HG03469 (cell line): ENCODE measurements at regions not wholly inside any gene's neighbourhood (a gene's known extent, or its start where the extent isn't known, plus 50 kb on each side); places are given as distances from the start of the nearest gene placed in this dataset.

ENCODE experiments used
- ATAC-seq: cut with Tn5 transposase; IDR thresholded peaks from one replicate; pipeline ENCODE4 v1.9.1; 2021; ENCODE audit warnings: mild to moderate bottlenecking, moderate library complexity, moderate number of reproducible peaks; ENCODE audit not compliant: unreplicated experiment

GRCh38 chr15:62532367-62532766 lies 367.3 kb upstream of the C2CD4B start:
- ATAC-seq = no peak

- ATAC-seq = no peak
Observed at GRCh38 chr15:62533687-62534086, 368.6 kb upstream of the C2CD4B start.

GRCh38 chr15:62534996-62535395 lies 369.9 kb upstream of the C2CD4B start:
- ATAC-seq = no peak

GRCh38 chr15:62539236-62539635 lies 374.2 kb upstream of the C2CD4B start:
- ATAC-seq = no peak

- ATAC-seq = no peak
Observed at GRCh38 chr15:62541250-62541649, 376.2 kb upstream of the C2CD4B start.

- no peak for ATAC-seq
Observed at GRCh38 chr15:62541846-62542245, 376.8 kb upstream of the C2CD4B start.

- ATAC-seq = no peak
Observed at GRCh38 chr15:62544446-62544845, 379.4 kb upstream of the C2CD4B start.

- no peak for ATAC-seq
Observed at GRCh38 chr15:62545467-62546227, 380.6 kb upstream of the C2CD4B start.

- no peak for ATAC-seq
Observed at GRCh38 chr15:62546628-62547027, 381.5 kb upstream of the C2CD4B start.

- no peak for ATAC-seq
Observed at GRCh38 chr15:62547584-62547983, 382.5 kb upstream of the C2CD4B start.

GRCh38 chr15:62549345-62549970 lies 384.4 kb upstream of the C2CD4B start:
- ATAC-seq = no peak

- ATAC-seq = no peak
Observed at GRCh38 chr15:62550106-62550505, 385.0 kb upstream of the C2CD4B start.

GRCh38 chr15:62552444-62552843 lies 387.4 kb upstream of the C2CD4B start:
- ATAC-seq = no peak

- no peak for ATAC-seq
Observed at GRCh38 chr15:62553911-62554563, 389.0 kb upstream of the C2CD4B start.

- no peak for ATAC-seq
Observed at GRCh38 chr15:62558640-62559380, 393.7 kb upstream of the C2CD4B start.

- ATAC-seq = no peak
Observed at GRCh38 chr15:62559381-62559733, 394.3 kb upstream of the C2CD4B start.

- no peak for ATAC-seq
Observed at GRCh38 chr15:62561059-62561519, 396.0 kb upstream of the C2CD4B start.

- no peak for ATAC-seq
Observed at GRCh38 chr15:62561571-62561970, 396.5 kb upstream of the C2CD4B start.

- ATAC-seq = no peak
Observed at GRCh38 chr15:62564886-62565633, 400.0 kb upstream of the C2CD4B start.

GRCh38 chr15:62565634-62566026 lies 400.5 kb upstream of the C2CD4B start:
- ATAC-seq = no peak

- no peak for ATAC-seq
Observed at GRCh38 chr15:62566248-62566647, 401.2 kb upstream of the C2CD4B start.
